HG03378 (cell line): ENCODE measurements at regions not wholly inside any gene's neighbourhood (a gene's known extent, or its start where the extent isn't known, plus 50 kb on each side); places are given as distances from the start of the nearest gene placed in this dataset.
"Not testable (repeated sequence)": the region's sequence is repeated elsewhere in the genome, so short reads cannot be mapped to it uniquely, and the experiment has no call there.

Experiments
- ATAC-seq: cut with Tn5 transposase; IDR thresholded peaks from one replicate; pipeline ENCODE4 v1.9.1; 2021; ENCODE audit warnings: mild to moderate bottlenecking, moderate library complexity; ENCODE audit not compliant: unreplicated experiment

DNA sequence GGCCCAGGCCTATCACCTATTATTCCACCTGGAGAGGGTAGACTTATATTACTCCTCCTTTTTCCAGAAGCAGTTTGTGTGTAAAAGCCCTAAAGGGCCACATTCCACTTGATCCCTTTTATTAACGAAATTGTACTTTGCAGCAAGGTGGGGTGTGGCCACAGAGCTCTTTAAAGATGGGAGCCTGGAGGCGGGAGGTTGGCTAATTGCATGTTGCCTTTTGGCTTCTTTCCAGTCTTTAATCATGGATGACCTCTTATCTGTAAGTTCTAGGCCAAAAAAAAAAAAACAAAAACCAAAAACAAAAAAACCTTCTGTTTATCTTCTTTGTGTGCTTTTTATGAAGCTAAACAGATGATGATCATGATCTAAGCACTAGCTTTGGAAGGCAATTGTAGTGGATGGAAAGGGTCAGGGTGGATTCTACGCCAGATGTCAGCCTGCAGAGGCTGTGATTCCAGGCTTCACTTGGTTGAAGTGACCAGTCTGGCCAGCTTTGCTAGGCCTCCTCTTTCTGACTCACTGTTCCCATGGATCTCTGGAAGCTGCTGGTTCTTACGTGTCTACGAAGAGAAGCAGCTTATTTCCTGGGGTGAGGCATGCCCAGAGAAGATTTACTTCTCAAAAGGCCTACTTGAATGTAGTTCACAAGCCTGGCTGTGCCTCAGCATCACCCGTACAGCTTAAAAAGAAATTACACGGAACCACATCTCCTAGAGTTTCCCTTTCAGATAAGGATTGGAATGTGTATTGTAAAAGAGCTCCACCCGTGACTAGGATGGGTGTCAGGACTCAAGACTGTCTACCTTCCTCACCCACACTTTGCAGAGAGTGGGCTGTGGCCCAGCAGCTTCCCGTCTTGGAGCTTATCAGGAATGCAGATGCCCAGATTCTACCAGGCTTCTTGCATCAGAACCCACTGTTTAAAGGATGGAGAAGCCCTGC is 330.9 kb upstream of the C2CD4B start:
- ATAC-seq: no peak

DNA sequence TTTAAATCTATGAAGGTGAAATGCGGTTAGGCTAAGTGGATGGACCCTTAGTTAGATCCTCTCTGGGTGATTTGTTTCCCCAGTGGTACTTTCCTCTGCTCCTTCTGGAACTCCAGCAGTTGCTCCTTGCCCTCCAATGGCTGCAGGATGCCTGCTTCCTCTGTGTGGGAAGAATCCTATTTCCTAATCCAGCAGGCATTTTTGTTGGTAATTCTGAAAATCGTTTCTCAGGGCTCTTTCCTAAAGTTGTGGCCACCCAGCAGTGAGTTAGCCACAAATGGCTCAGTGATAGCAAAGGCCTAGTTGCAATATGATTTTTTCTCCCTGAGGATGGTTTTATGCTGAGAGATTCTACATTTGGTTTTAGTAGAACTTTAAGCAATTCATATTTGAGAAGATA is 332.3 kb upstream of the C2CD4B start:
- ATAC-seq: no peak

DNA sequence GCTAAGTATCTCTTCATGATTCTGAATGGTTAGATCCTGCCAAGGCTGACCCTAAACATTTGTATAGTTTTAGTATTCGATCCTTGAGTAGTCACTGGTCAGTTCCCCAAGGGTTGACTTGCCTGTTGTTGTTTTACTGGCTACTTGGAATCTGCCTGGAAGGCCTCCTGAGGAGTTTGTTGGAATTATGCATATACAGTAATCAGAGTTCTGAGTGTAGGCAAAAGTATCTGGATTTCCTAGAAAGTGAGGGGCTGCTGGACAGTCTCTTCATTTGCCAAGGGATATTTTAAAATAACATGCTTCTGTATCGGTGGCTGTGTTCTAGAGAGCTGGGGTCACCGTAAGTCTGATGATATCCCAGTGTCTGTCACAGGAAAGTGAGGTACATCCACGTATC is 333.2 kb upstream of the C2CD4B start:
- ATAC-seq: no peak

DNA sequence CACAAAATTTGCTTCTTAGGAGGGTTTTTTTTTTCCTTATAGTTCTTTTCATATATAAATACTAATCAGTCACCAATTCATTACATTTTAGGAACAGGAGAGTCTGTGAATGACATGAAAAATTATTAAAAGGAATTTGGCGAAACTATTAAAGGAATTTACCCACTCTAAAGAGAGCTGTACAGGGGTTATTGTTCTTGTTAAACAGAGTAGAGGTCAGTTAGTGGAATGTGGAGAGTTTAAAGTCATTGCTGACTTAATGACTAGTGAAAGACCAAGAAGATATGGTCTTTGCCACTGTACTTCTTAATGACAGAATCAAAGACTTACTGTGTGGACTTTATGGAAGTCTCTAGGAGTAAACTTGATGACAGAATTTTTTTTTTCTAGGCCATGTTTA is 333.6 kb upstream of the C2CD4B start:
- no peak for ATAC-seq

DNA sequence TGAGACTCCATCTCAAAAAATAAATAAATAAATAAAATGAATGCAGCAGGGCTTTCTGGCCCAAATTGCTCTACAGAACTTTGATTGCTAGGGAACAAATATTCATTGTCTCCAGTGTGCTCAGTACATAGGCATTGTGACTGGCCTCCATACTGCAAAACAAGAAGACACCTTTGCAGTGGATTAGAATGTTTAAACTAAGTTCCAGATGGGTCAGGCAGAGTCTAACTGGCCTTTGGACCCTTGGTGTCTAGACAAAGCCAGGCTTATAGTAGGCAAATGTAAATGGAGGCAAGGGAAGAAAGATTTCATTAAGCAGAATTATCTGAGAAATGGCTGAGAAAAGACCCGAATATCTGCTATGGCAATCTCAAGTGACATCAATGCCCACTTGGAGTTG is 335.2 kb upstream of the C2CD4B start:
- ATAC-seq: no peak

DNA sequence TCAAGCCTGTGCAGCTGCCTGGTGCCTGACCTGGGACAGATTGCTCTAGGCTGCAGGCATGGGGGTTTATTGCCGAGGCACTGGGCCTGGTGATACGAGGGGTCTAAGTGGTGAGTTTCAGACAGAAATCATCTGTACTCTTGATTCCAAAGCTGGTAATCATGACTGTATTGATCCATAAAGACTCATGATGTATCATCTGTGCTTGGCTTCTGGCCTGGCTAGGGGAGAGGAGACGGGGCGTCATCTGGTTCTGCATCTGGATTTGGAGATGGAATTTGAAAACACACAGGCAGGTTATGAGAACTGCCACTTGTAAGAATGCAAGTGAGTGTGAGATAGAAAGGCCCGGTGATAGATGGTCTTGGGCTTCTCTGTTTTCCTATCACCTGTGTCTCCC is 337.4 kb upstream of the C2CD4B start:
- ATAC-seq: no peak

DNA sequence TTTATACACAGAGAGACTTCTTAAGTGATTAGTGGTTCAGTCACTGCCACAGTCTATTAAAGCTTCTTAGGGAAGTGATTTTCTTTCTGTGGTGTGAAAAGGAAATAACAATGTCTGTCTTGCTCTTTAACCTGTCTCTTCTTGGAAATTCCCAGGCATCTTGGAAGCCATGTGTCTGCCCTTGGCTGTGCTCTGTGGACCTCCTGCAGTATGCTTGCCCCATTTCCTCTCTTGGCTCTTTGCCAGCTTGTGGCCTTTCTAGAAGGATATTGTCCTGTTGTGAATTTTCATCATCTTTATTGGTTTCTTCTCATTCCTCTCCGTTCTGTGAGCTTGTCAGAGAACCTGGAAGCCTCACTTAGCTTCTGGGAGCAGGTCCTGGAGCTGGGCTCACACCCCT is 338.4 kb upstream of the C2CD4B start:
- no peak for ATAC-seq

DNA sequence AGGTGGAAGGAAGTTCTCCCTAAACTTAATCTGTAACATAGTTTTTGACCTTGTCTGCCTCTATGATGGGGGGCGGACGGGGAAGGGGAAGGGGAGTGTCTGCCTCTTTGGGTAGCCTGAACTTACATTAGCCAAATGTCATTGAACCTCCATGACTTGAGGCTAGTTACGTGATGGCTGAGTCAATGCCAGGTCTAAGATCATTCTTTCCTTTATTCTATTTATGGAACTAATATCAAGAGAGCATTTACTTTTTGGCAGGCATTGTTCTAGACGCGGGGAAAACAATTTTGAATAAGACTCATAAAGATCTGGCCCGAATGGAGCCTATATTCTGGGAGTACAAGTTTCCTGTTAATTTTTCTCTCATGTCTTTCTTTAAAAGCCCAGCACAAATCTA is 340.7 kb upstream of the C2CD4B start:
- ATAC-seq: no peak

DNA sequence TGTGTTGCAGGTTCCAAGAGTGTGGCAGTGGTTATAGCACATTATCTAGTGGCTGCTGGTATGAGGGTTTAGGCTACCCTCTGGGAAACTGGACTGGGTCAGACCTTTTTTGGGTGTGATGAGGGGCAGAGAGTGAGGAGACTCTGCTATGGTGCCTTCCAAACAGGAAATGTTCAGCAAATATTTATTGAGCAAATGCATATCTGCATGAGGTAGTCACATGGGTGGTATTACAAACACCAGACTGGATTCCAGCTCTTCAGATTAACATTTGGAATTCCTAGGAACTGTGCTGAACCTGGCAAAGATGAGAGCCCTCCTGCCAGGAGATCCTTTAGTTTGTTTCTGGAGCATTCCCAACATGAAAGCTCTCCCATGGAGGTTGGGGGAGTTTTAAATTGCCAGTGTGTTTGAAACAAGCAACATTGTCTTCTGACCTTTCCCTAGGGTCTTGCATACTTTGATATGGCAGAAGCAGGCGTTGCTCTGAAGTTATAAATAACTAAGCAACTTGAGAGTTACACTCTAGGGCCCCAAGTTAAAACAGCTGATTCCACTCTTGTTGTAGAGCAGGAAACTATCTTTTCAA is 341.2 kb upstream of the C2CD4B start:
- no peak for ATAC-seq

DNA sequence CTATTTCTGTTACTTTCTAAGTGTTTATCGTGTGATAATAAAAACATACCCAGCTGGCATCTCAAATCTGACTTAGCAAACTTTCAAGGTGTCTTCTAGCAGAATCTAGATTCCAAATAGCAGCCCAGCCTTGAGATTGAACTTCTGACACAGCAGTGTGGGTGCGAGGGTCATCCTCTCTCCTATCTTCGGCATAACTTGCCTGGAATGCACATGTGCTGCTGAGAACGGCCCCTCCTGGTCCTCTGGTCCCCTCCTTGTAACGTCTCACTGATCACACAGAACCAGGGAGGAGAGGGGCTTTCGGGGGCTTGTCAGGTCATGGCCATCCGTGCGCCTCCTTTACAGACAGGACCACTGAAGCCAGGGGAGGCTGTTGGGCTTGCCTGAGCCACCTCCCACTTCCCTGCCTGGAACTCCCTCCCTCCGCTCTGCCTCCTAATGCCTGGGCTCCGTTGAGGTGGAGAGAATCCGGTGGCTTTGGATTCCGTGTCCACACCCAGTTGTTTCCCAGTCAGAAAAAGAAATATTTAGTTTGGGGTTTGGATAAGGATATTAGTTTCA is 344.4 kb upstream of the C2CD4B start:
- no peak for ATAC-seq

DNA sequence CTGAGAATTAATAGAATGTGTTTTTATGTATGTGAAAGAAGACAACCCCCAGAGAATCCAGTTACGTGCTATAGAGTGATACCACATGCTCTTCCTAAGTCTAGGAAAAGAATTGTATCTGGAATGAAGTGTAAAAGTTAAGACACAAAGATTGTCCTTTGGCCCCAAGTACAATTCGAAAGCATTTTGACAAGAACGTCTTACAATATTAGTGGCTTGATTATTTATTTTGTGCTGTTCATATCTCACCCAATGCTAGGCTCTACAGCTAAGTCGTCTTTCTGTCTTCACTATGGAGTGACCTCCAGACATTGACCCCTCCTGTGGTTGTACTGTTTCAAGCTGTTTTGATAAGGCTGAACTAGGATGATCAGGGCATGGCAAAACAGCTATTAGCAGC is 345.7 kb upstream of the C2CD4B start:
- no peak for ATAC-seq

DNA sequence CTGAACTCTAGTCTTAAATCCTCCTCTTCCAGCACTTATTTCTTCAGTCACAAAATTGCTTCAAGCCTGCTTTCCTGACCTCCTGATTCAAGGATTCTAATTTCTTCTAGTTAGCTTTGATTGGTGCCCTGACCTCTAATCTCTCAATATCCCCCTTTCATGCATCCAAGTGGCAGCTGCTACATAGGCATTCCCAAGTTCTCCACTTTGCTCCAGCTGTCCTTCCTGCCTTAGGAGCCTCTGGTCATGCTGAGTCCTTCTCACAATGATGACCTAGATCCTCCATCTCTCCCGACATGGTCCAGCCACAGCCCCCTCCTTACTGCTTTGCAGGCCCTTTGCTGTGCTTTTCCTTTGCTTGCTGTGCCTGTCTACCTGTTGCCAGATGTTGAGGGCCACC is 347.8 kb upstream of the C2CD4B start:
- ATAC-seq: no peak

DNA sequence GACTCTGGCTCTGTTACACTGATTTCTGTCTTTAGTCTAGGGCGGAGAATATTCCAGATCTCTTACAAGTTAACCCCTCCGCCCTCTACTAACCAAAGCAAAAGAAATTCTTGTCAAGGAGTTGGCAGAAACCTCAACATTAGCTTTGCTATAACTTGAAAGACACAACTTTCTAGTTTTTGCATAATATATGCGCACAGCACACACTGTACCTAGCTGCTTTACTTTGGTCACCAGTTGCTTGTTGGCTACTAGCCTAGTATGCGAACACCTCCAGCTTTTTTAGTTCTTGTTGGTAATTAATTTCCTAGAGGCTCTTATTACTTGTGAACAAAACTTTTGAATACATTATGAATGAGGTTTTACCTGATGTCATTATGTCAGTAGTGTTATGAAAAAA is 348.8 kb upstream of the C2CD4B start:
- no peak for ATAC-seq

DNA sequence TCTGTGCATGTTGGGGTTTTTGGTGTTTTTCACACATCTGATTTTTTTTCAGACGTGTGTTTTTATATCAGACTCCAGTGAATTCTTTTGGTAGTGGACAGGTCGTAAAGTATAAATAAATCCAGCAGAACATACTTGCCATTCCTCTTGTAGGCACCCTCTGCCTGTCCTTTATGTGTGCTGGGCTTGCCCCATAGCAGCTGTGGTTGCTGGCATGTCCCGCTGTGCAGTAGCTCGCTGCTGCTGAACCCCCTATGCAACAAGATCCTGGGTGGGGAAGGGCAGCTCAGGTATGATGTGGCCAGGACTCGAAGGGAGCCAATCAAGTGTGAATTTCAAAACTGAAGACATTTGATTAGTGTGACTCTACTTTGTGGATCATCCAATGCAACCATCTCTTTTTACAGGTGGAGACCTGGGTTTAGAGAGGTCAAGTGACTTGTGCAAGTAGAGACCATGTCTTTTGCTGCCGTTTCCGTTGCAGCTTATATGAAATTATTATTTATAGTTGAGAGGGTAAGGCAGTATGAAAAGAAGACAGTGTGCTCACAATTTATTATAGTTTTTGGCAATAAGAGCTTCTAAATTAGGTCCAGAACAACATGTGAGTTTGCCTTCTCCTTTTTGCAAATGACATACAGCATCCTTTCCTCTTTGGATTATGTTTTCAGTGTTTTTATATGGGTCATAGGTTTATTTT is 350.8 kb upstream of the C2CD4B start:
- no peak for ATAC-seq

DNA sequence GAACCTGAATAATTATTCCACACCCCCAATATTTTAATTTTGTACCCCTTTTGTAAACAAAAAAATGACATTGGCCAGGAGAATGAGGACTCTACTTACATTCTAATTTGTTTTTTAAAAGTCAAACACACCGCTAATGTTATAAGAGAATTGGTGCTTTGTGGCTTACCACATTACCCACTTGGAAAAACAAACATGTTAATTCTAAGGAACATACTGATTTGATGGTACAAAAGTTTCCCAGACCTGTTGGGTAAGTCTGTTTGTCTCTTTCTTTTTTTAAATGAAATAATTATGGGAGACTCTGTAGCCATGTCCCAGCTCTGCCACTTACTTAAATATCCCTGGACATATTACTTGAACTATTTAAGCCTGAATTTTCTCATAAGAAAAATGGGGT is 352.5 kb upstream of the C2CD4B start:
- ATAC-seq: no peak

DNA sequence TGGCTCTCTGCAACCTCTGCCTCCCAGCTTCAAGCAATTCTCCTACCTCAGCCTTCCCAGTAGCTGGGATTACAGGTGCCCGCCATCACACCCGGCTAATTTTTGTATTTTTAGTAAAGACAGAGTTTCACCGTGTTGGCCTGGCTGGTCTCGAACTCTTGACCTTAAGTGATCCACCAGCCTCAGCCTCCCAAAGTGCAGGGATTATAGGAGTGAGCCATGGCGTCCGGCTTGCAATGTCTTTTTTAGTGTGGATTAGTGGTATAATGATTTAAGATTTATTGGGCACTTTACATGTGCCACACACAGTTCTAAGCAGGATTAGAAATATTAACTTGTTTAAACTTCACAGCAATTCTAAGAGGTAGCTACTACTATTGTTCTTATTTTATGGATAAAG is 353.6 kb upstream of the C2CD4B start:
- not testable (repeated sequence) for ATAC-seq

DNA sequence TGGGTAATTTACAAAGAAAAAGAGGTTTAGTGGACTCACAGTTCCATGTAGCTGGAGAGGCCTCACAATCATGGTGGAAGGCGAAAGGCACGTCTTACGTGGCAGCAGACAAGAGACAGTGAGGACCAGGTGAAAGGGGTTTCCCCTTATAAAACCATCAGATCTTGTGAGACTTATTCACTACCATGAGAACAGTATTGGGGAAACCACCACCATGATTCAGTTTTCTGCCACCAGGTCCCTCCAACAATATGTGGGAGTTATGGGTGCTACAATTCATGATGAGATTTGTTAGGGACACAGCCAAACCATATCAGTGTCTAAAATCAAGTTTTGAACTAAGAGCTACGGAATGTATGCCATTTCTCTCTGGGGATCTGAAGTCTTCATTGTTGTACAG is 354.8 kb upstream of the C2CD4B start:
- ATAC-seq: no peak

DNA sequence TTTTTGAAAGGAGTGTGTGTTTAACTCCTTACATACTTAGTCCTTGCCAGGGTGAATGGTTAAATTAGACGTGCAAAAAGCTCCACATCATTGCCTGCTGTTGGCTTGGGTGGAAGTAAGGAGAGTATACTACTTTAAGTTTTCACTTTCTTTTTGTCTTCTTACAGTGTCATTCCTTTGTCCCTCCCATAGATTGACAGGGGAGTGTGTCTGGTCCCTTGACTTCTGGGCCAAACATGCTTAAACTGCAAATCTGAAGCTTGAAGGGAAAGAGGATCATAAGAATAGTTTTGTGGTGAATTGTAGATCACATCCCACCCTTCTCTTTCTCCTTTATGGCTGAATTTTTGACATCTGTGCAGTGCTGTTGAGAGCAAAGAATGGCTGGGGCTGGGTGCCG is 355.8 kb upstream of the C2CD4B start:
- no peak for ATAC-seq

DNA sequence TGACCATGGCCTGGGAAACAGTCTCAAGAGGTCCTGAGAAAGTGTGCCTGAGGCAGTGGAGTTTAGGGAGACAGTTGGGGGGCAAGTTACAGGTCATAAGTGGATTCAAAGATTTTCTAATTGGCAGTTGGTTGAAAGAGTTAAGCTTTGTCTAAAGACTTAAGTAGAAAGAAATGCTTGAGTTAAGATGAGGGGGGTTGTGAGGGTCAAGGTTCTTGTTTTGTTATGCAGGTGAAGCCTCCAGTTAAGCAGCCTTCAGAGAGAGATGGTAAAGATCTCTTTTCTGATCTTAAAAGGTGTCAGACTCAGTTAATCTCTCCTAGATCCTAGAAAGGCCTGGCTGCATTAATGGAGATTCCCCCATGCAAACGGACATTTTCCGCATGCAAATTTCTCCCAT is 356.3 kb upstream of the C2CD4B start:
- ATAC-seq: no peak

DNA sequence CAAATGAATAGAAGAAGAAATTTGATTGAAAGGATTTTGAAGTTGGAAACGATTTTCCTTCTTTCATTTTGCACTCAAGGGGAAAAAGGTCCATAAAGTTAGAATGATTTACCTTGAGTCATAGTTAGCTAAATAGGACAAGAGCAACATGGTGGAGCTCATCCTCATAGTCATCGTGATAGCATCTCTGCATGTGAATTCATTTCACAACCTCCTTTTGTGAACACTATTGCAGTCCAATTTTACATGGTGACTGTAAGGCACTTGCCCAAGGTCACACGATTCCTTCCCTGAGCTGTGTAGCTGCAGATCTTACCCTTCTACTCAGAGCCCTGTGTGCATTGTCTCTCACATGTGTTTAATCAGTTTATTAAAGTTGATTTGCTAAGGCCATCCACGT is 359.8 kb upstream of the C2CD4B start:
- ATAC-seq: no peak

DNA sequence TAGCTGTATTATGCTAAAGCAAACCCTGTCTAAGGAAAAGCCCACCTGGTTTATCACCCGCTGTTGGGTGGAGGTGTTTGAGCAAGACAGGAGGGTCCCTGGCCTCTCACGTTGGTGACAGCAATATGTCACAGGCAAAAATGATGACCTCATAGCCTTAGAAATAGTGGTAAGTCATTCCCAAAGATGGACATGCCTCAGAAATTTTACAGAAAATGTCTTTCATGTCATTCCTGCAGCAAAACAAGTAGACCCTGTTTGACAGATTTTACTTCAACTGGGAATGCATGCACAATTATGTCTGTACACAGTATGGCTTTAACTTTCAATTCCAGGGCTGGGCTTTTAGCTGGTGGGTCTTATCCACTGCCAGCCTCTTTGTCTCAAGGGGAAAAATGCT is 362.3 kb upstream of the C2CD4B start:
- ATAC-seq: no peak

DNA sequence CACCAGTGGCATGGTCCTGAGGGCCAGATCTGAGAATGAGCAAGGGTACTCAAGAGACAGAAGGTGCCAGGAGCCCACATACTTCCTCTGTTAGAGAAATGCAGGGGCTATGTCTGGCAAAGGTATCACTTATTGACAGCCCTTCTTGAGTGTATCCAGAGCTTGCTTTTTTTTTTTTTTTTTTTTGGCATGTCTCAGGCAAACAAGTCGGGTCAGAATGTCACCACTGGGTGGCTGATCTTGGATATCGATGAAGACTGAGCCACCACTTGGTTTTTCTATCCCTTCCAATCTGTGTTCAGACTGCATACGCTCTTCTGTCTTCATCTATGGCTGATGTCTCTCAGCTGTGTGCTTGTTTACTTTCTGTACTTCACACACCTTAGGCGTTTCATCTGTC is 363.4 kb upstream of the C2CD4B start:
- no peak for ATAC-seq
